ENCODE measurements at regions not wholly inside any gene's neighbourhood (a gene's known extent, or its start where the extent isn't known, plus 50 kb on each side); places are given as distances from the start of the nearest gene placed in this dataset.
"Not testable (repeated sequence)": the region's sequence is repeated elsewhere in the genome, so short reads cannot be mapped to it uniquely, and the experiment has no call there.

DNA sequence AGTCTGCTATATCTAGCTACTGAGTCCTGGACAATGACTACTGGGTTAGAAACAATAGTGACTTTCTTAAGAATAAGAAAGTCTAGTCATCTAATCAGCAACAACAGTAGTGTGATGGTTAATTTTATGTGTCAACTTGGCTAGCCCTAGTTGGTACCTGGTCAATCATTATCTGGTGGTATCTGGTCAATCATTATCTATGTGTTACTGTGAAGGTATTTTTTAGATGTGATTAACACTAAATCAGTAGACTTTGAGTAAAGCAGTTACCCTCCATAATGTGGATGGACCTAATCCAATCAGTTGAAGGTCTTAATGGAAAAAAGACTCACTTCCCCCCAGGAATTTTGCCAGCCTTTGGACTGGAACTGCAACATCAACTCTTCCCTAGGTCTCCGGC lies 312.6 kb downstream of the SIPA1L2 start:
- Histone ChIP-seq H3K9me3 (ENCODE audit: control insufficient read depth in 1 of 2, low read length in 2 of 2) (peaks cover 0 to 4% of the 10 kb centered on the region in 2 donors), H3K27me3 (ENCODE audit: control insufficient read depth in 1 of 2, insufficient read depth in 2 of 2, low read length in 2 of 2) (no peaks in the 10 kb centered on the region)

DNA sequence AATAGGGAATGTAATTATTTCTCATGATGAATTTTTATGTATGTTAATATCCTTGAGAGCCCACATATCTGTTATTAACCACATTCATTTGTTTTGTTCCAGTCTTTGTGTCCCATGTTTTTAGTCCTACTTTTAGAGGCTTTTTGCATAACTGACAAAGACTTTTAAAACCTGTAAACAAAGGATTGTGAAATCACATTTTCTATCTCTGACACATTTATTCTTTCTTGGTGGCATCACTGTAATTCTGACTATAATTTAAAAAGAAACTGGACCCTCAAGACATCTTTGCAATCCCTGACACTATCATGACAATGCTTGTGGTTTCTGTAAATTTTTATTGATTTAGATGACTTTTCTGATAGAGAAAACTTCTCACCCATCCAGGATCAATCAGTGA lies 313.1 kb downstream of the SIPA1L2 start:
- no peak overlapping the region for H3K27ac ChIP-seq (ENCODE audit: low read depth, low read length)
- H3K27me3 ChIP-seq (ENCODE audit: control insufficient read depth in 1 of 2, insufficient read depth in 2 of 2, low read length in 2 of 2) = no peaks in the 10 kb centered on the region
- H3K4me1 ChIP-seq (ENCODE audit: control insufficient read depth in 1 of 2, insufficient read depth in 2 of 2, low read length in 2 of 2) = peaks cover 11 to 19% of the 10 kb centered on the region in 2 donors
- no peaks in the 10 kb centered on the region for H3K36me3 ChIP-seq (ENCODE audit: control insufficient read depth in 1 of 2, insufficient read depth in 2 of 2, low read length in 2 of 2)
- no peak overlapping the region for H3K4me3 ChIP-seq (ENCODE audit: low read depth in 1 of 2, low read length in 2 of 2)
- peaks cover 0 to 4% of the 10 kb centered on the region in 2 donors for H3K9me3 ChIP-seq (ENCODE audit: control insufficient read depth in 1 of 2, low read length in 2 of 2)
- H3K9ac ChIP-seq (ENCODE audit: low read depth in 1 of 2, low read length in 2 of 2) = no peak overlapping the region

More for the DNA sequence above, 312.6 kb downstream of the SIPA1L2 start:
- H3K36me3 ChIP-seq (ENCODE audit: control insufficient read depth in 1 of 2, insufficient read depth in 2 of 2, low read length in 2 of 2) = no peaks in the 10 kb centered on the region
- no peak overlapping the region for H3K4me3 ChIP-seq (ENCODE audit: low read depth in 1 of 2, low read length in 2 of 2)
- H3K9ac ChIP-seq (ENCODE audit: low read depth in 1 of 2, low read length in 2 of 2) = no peak overlapping the region
- H3K4me1 ChIP-seq (ENCODE audit: control insufficient read depth in 1 of 2, insufficient read depth in 2 of 2, low read length in 2 of 2) = peaks cover 11 to 23% of the 10 kb centered on the region in 2 donors
- H3K27ac ChIP-seq (ENCODE audit: low read depth, low read length) = no peak overlapping the region

DNA sequence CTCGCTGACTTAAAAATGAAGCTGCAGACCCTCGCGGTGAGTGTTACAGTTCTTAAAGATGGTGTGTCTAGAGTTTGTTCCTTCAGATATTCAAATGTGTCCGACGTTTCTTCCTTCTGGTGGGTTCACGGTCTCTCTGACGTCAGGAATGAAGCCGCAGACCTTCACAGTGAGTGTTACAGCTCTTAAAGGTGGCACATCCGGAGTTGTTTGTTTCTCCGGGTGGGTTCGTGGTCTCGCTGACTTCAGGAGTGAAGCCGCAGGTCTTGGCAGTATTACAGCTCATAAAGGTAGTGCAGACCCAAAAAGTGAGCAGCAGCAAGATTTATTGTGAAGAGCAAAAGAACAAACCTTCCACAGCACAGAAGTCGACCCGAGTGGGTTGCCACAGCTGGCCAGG lies 316.1 kb downstream of the SIPA1L2 start:
- not testable (repeated sequence) for H3K27me3 ChIP-seq (ENCODE audit: control insufficient read depth in 1 of 2, insufficient read depth in 2 of 2, low read length in 2 of 2); H3K27ac ChIP-seq (ENCODE audit: low read depth, low read length); H3K9ac ChIP-seq (ENCODE audit: low read depth in 1 of 2, low read length in 2 of 2); H3K4me3 ChIP-seq (ENCODE audit: low read depth in 1 of 2, low read length in 2 of 2); H3K4me1 ChIP-seq (ENCODE audit: control insufficient read depth in 1 of 2, insufficient read depth in 2 of 2, low read length in 2 of 2); H3K9me3 ChIP-seq (ENCODE audit: control insufficient read depth in 1 of 2, low read length in 2 of 2); H3K36me3 ChIP-seq (ENCODE audit: control insufficient read depth in 1 of 2, insufficient read depth in 2 of 2, low read length in 2 of 2)

DNA sequence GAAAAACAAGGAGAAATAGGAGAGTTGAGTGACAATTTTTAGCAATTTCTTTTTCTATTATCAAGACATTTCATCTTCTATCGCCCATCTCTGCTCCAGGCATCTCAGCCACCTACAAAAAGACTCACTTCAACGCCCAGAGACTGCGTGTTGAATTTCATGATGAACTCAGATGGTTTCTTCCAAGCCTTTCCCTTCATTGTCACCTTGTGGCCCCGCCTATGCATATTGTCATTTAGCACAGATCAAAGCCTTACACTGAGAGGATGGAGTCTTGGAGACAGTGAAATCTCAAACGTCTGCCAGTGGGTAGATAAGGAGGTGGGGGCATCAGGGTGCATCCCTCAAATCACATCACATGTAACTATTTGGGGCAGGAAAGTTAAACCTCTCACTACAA lies 319.4 kb downstream of the SIPA1L2 start:
- Histone ChIP-seq H3K36me3 (ENCODE audit: control insufficient read depth in 1 of 2, insufficient read depth in 2 of 2, low read length in 2 of 2) (no peaks in the 10 kb centered on the region), H3K4me1 (ENCODE audit: control insufficient read depth in 1 of 2, insufficient read depth in 2 of 2, low read length in 2 of 2) (no peaks in the 10 kb centered on the region), H3K9ac (ENCODE audit: low read depth in 1 of 2, low read length in 2 of 2) (no peak overlapping the region), H3K27me3 (ENCODE audit: control insufficient read depth in 1 of 2, insufficient read depth in 2 of 2, low read length in 2 of 2) (no peaks in the 10 kb centered on the region), H3K27ac (ENCODE audit: low read depth, low read length) (no peak overlapping the region), H3K4me3 (ENCODE audit: low read depth in 1 of 2, low read length in 2 of 2) (no peak overlapping the region), H3K9me3 (ENCODE audit: control insufficient read depth in 1 of 2, low read length in 2 of 2) (peaks cover 0 to 4% of the 10 kb centered on the region in 2 donors)

DNA sequence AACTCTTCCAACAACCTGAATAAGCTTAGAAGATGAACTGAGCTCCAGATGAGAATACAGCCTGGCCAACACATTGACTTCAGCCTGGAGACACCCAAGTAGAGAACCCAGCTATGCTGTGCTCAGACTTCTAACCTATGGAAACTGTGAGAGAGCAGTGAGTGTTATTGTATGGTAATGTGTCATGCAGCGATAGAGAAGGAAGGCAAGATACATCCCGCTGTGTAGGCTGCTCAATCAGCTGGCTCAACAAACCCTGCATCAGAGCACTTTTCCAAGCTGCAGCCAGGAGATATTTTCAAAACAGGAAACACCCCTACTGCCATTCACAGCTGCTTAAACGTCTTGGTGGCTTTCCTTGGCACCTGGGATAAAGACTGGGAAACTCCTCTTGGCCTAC lies 321.3 kb downstream of the SIPA1L2 start:
- Histone ChIP-seq H3K4me3 (ENCODE audit: low read depth in 1 of 2, low read length in 2 of 2) (no peak overlapping the region), H3K4me1 (ENCODE audit: control insufficient read depth in 1 of 2, insufficient read depth in 2 of 2, low read length in 2 of 2) (no peaks in the 10 kb centered on the region), H3K36me3 (ENCODE audit: control insufficient read depth in 1 of 2, insufficient read depth in 2 of 2, low read length in 2 of 2) (no peaks in the 10 kb centered on the region), H3K9ac (ENCODE audit: low read depth in 1 of 2, low read length in 2 of 2) (no peak overlapping the region), H3K27me3 (ENCODE audit: control insufficient read depth in 1 of 2, insufficient read depth in 2 of 2, low read length in 2 of 2) (no peaks in the 10 kb centered on the region), H3K9me3 (ENCODE audit: control insufficient read depth in 1 of 2, low read length in 2 of 2) (peaks cover 0 to 4% of the 10 kb centered on the region in 2 donors), H3K27ac (ENCODE audit: low read depth, low read length) (no peak overlapping the region)

DNA sequence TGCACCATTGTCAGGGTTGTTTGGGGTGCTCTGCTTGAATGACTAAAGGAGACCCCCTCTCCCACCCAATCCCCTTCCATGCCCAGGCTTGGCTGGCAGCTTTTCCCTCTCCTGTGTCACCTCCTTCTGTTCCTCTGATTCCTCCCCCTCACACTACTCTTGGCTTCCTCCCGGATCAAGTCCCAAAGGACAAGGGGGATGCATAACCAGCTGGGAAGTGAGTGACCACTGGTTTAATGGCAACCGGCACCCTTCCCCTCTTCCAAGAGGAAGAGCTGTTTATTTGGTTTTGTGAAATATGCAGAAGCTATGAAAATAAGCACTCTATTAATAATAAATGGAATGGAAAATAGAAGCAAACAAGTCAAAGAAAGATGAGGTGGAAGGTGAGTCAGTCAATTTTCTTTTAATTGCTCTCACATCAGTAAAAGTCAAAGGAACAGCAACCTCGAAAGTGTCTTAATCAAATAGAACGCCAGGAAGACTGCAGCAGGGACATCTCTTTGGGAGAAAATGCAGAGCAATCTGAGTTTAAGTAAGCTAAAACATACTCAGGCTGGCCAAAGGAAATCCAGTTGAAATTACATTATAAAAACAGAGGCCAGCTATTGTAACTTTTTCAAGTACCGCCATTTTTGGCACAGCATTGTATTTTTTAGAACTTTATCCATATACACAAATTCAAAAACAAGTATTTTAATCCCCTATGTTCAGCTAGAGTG lies 322.5 kb downstream of the SIPA1L2 start:
- no peak overlapping the region for H3K27ac ChIP-seq (ENCODE audit: low read depth, low read length)

DNA sequence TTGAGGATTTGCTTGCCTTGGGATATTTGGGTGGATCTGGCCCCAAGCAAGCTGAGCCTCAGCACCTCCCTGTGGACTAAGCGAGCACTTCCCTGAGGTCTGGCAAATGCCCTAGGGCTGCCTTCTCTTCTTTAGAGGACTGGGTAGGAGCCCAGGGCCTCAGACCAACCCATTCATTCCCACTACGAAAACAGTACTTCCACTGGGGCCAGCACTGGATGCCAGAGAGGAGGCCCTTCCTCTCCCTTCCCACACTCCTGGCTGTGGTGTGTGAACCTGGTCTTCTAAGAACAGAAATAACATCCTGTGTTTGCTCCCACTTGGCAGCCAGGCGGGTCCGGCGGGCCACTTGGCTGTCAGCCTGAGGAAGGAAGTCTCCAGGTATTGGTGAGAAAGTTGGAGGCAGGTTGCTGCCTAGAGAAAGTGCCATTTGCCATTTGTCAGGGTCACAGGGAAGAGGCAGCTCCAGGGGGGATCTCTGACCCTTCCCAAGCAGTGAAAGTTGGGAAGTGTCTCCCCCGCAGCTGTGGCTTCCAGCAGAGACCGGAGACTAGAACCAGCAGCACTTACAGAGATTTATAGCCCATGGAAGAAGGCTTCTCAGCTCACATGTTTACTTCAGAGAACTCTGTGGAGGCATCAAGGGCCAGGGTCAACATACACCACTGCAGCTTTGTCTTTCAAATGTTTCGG lies 323.5 kb downstream of the SIPA1L2 start:
- Histone ChIP-seq H3K4me1 (ENCODE audit: control insufficient read depth in 1 of 2, insufficient read depth in 2 of 2, low read length in 2 of 2) (no peaks in the 10 kb centered on the region), H3K9me3 (ENCODE audit: control insufficient read depth in 1 of 2, low read length in 2 of 2) (no peaks in the 10 kb centered on the region), H3K27ac (ENCODE audit: low read depth, low read length) (no peak overlapping the region), H3K36me3 (ENCODE audit: control insufficient read depth in 1 of 2, insufficient read depth in 2 of 2, low read length in 2 of 2) (no peaks in the 10 kb centered on the region), H3K4me3 (ENCODE audit: low read depth in 1 of 2, low read length in 2 of 2) (no peak overlapping the region), H3K27me3 (ENCODE audit: control insufficient read depth in 1 of 2, insufficient read depth in 2 of 2, low read length in 2 of 2) (no peaks in the 10 kb centered on the region), H3K9ac (ENCODE audit: low read depth in 1 of 2, low read length in 2 of 2) (no peak overlapping the region)

More for the DNA sequence above, 322.5 kb downstream of the SIPA1L2 start:
- no peak overlapping the region for H3K4me3 ChIP-seq (ENCODE audit: low read depth in 1 of 2, low read length in 2 of 2)
- no peaks in the 10 kb centered on the region for H3K27me3 ChIP-seq (ENCODE audit: control insufficient read depth in 1 of 2, insufficient read depth in 2 of 2, low read length in 2 of 2)
- no peak overlapping the region for H3K9ac ChIP-seq (ENCODE audit: low read depth in 1 of 2, low read length in 2 of 2)
- H3K4me1 ChIP-seq (ENCODE audit: control insufficient read depth in 1 of 2, insufficient read depth in 2 of 2, low read length in 2 of 2) = no peaks in the 10 kb centered on the region
- H3K9me3 ChIP-seq (ENCODE audit: control insufficient read depth in 1 of 2, low read length in 2 of 2) = no peaks in the 10 kb centered on the region
- H3K36me3 ChIP-seq (ENCODE audit: control insufficient read depth in 1 of 2, insufficient read depth in 2 of 2, low read length in 2 of 2) = no peaks in the 10 kb centered on the region

DNA sequence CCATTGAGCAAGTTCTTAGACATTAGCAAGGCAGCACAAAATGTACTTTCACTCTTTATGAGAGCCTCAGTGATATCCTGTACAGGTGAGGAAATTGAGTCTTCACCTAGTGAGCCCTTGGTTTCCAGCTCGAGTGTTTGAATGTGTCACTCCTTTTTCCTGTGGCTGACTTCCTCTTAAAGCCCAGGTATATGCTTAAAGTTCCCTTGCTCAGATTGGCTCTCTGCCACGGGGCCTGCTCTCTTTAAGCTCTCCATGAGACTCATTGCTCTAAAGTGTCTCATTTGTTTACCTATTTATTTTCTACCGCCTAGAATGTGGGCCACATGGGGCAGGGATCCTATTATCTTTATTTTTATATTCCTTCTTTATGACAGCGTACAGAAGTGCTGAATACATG lies 324.9 kb downstream of the SIPA1L2 start:
- Histone ChIP-seq H3K27ac (ENCODE audit: low read depth, low read length) (no peak overlapping the region), H3K9me3 (ENCODE audit: control insufficient read depth in 1 of 2, low read length in 2 of 2) (no peaks in the 10 kb centered on the region), H3K9ac (ENCODE audit: low read depth in 1 of 2, low read length in 2 of 2) (no peak overlapping the region), H3K27me3 (ENCODE audit: control insufficient read depth in 1 of 2, insufficient read depth in 2 of 2, low read length in 2 of 2) (no peaks in the 10 kb centered on the region), H3K4me3 (ENCODE audit: low read depth in 1 of 2, low read length in 2 of 2) (no peak overlapping the region), H3K36me3 (ENCODE audit: control insufficient read depth in 1 of 2, insufficient read depth in 2 of 2, low read length in 2 of 2) (no peaks in the 10 kb centered on the region), H3K4me1 (ENCODE audit: control insufficient read depth in 1 of 2, insufficient read depth in 2 of 2, low read length in 2 of 2) (no peaks in the 10 kb centered on the region)

DNA sequence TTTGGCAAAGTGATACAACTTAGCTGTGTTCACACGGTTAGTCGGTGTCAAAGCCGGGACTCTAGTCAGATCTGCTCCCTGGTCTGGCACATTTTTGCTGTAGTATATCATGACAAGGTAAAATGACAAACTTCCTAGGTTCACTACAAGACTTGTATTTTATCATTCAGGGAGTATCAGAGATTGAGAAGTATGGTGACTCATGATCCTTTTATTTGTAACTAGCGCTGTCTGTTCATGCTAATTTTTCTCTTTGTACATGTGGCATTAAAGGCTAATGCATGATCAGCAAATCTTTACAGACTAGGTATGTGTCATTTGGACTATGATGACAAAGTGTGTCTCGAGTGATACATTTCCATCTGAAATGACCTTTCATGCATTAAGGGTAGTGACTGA lies 326.7 kb downstream of the SIPA1L2 start:
- H3K9ac ChIP-seq (ENCODE audit: low read depth in 1 of 2, low read length in 2 of 2) = no peak overlapping the region
- no peak overlapping the region for H3K27ac ChIP-seq (ENCODE audit: low read depth, low read length)
- H3K4me1 ChIP-seq (ENCODE audit: control insufficient read depth in 1 of 2, insufficient read depth in 2 of 2, low read length in 2 of 2) = no peaks in the 10 kb centered on the region
- no peak overlapping the region for H3K4me3 ChIP-seq (ENCODE audit: low read depth in 1 of 2, low read length in 2 of 2)
- H3K9me3 ChIP-seq (ENCODE audit: control insufficient read depth in 1 of 2, low read length in 2 of 2) = no peaks in the 10 kb centered on the region
- no peaks in the 10 kb centered on the region for H3K36me3 ChIP-seq (ENCODE audit: control insufficient read depth in 1 of 2, insufficient read depth in 2 of 2, low read length in 2 of 2)
- no peaks in the 10 kb centered on the region for H3K27me3 ChIP-seq (ENCODE audit: control insufficient read depth in 1 of 2, insufficient read depth in 2 of 2, low read length in 2 of 2)

DNA sequence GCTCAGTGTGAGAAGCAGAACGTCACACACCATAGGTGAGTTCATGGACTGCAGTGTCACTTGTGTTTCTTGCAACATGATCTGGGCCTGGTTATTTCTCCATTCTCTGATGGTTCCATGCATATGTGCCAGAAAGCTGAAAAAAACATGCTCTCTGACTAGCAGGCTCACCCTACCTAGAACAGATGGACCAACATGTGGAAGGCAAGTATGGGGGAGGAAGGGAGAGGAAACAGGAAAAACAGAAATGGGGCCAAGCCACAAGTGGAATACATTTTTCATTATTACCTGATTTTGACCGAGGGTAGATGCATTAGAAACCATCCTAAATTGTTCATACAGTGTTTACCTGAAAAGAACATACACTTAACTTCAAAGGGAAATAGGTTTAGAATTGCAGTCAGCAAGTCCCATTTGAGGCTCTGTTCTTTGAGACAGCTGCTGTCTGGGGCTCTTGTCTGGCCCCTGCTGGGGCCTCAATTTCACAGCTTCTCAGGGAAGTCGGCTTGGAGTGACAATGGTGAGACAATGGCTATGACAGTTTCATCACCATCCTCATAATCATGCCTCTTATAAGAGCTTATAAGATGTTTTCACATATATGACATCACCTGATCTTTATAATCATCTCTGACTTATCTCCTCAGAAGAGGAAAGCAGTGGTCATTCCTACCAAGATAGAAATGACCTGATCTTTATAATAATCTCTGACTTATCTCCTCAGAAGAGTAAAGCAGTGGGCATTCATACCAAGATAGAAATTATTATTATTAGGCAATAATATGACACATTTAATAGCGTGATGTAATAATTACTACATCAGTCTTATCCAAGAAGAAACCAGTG lies 327.3 kb downstream of the SIPA1L2 start:
- H3K27me3 ChIP-seq (ENCODE audit: control insufficient read depth in 1 of 2, insufficient read depth in 2 of 2, low read length in 2 of 2) = no peaks in the 10 kb centered on the region
- H3K9ac ChIP-seq (ENCODE audit: low read depth in 1 of 2, low read length in 2 of 2) = no peak overlapping the region
- no peaks in the 10 kb centered on the region for H3K9me3 ChIP-seq (ENCODE audit: control insufficient read depth in 1 of 2, low read length in 2 of 2)
- no peak overlapping the region for H3K4me3 ChIP-seq (ENCODE audit: low read depth in 1 of 2, low read length in 2 of 2)
- H3K27ac ChIP-seq (ENCODE audit: low read depth, low read length) = no peak overlapping the region
- H3K4me1 ChIP-seq (ENCODE audit: control insufficient read depth in 1 of 2, insufficient read depth in 2 of 2, low read length in 2 of 2) = no peaks in the 10 kb centered on the region
- no peaks in the 10 kb centered on the region for H3K36me3 ChIP-seq (ENCODE audit: control insufficient read depth in 1 of 2, insufficient read depth in 2 of 2, low read length in 2 of 2)
